Lung (tissue), 11 donors: ENCODE measurements at regions not wholly inside any gene's neighbourhood (a gene's known extent, or its start where the extent isn't known, plus 50 kb on each side); places are given as distances from the start of the nearest gene placed in this dataset.

Experiments
- ATAC-seq: fragments of 200-7000 bp; cut with Tn5 transposase; one replicate; pipeline ENCODE4 v1.9.1; 2020; ENCODE audit warnings: moderate number of reproducible peaks; ENCODE audit not compliant: insufficient read depth, low FRiP score
- DNase-seq, 3 donors: peaks; one replicate each; pipeline ENCODE4 v3.0.0-alpha.2; 2013 to 2017
- H3K27ac ChIP-seq, 2 donors: one replicate each; pipeline ENCODE4 v1.5.1; 2013; ENCODE audit warnings: mild to moderate bottlenecking in 2 of 2, moderate library complexity in 2 of 2, control low read depth in 1 of 2, inconsistent platforms in 1 of 2, low read depth in 1 of 2, low read length in 1 of 2
- H3K27me3 ChIP-seq, 3 donors: one replicate each; pipeline ENCODE4 v1.5.1; 2013; ENCODE audit warnings: low read length in 2 of 3; ENCODE audit not compliant: control insufficient read depth in 3 of 3, insufficient read depth in 3 of 3
- H3K36me3 ChIP-seq, 4 donors: one replicate each; pipeline ENCODE4 v1.5.1; 2013; ENCODE audit warnings: low read length in 4 of 4, mild to moderate bottlenecking in 1 of 4, moderate library complexity in 1 of 4; ENCODE audit not compliant: control insufficient read depth in 4 of 4, insufficient read depth in 4 of 4
- H3K4me1 ChIP-seq, 5 donors: one replicate each; pipeline ENCODE4 v1.5.1; 2013; ENCODE audit warnings: low read length in 5 of 5, mild to moderate bottlenecking in 2 of 5, moderate library complexity in 1 of 5; ENCODE audit not compliant: control insufficient read depth in 5 of 5, insufficient read depth in 5 of 5
- H3K4me3 ChIP-seq: one replicate; pipeline ENCODE4 v1.5.1; 2013; ENCODE audit warnings: mild to moderate bottlenecking, control low read depth, moderate library complexity
- H3K9ac ChIP-seq, 2 donors: one replicate each; pipeline ENCODE4 v1.5.1; 2013; ENCODE audit warnings: low read length in 2 of 2, control low read depth in 1 of 2; ENCODE audit not compliant: insufficient read depth in 1 of 2
- H3K9me3 ChIP-seq, 4 donors: one replicate each; pipeline ENCODE4 v1.5.1; 2013; ENCODE audit warnings: low read length in 3 of 4, mild to moderate bottlenecking in 1 of 4, moderate library complexity in 1 of 4; ENCODE audit not compliant: control insufficient read depth in 4 of 4, insufficient read depth in 3 of 4
- CTCF ChIP-seq: IDR thresholded peaks from 2 replicates; pipeline ENCODE4 v1.5.1; 2012; ENCODE audit warnings: mild to moderate bottlenecking; ENCODE audit errors: control extremely low read depth, extremely low read depth
- WGBS, 2 donors: extraction: QIAGEN DNeasy Blood & Tissue Kit; methylation state at CpG; one replicate each; pipeline ENCODE4 v1.1.7; 2013; 5-methylcytosine and 5-hydroxymethylcytosine counted together
- donor health status: control.
- donor health status: control.
- donor health status: Bipolar disorder and iron deficiency.
- donor health status: healthy.
- donor health status: DM: yes; HTN: yes; CAD: no.

DNA sequence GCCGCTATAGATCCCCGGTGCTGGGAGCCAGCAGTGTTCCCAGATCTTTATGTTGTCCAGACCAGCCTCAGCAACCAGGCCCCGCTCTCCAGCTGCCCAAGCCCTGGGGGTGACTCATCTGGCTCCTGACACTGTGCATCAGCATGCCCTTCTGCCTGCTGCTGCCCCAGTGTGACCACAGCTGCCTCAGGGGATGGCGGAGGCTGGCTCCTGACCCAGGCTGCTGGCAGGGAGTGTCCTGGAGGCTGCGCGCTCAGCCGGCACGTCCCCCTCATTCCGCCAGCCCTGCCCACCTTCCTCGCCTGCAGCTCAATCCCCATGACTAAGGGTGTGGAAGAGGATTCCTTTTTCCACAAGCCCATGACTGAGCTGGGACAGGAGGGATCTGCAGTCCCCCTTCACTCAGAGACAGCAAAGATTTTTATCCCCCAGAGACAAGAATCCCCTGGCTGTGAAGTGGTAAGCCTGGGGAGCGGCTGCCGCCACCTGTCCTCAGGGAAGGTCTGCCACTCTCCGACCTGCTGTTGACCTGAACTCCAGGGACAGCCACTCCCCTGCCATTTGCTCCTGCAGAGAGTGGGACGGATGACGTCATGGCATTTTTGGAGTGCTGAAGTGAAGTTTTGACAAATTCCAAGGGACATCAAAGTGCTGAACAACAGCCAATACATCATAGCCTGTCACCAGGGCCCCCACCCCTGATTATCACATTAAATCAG, 182.8 kb upstream of the BMPER start:
- no peak for TF ChIP-seq CTCF
- DNase-seq (peak in 1 of 3 donors; percentile 56), ATAC-seq (no peak)
- no peak overlapping the region for H3K27ac ChIP-seq
- no peaks in the 10 kb centered on the region for H3K36me3 ChIP-seq
- H3K9ac ChIP-seq, result no peak overlapping the region
- H3K27me3 ChIP-seq, result no peaks in the 10 kb centered on the region
- peaks cover 0 to 2% (median 0%) of the 10 kb centered on the region in 4 donors for H3K9me3 ChIP-seq
- H3K4me1 ChIP-seq, result peaks cover 0 to 52% (median 14%) of the 10 kb centered on the region in 5 donors
- WGBS, 2 donors, result 83 to 89% methylated on average over 15 of the region's 15 CpGs
- H3K4me3 ChIP-seq, result no peak overlapping the region

DNA sequence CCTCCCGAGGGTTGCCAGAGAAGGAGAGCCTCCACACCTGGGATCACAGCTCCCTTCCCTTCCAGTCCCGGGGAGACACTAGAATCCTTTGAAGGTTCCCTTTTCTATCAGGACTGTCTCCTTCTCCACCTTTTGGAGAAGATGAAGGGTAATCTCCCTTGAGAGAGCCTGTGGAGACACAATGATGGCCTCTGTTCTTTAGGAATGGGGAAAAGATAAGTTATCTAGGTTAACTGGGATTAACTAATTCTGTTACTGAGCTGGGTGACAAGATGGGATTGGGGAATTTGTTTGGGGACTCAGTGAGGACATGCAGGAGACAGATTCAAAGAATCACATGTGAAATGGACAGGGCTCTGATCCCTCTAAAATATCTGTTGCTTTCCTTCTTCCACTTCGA, 181.1 kb upstream of the BMPER start:
- H3K27ac ChIP-seq, result no peak overlapping the region
- H3K9ac ChIP-seq, result no peak overlapping the region
- DNase-seq, result no peak
- H3K4me1 ChIP-seq, result peaks cover 0 to 51% (median 14%) of the 10 kb centered on the region in 5 donors
- H3K36me3 ChIP-seq, result no peaks in the 10 kb centered on the region
- WGBS, 2 donors, result 90 to 96% methylated on average over 3 of the region's 3 CpGs
- no peak for TF ChIP-seq CTCF
- no peaks in the 10 kb centered on the region for H3K27me3 ChIP-seq
- no peaks in the 10 kb centered on the region for H3K9me3 ChIP-seq
- no peak for ATAC-seq
- H3K4me3 ChIP-seq, result no peak overlapping the region

DNA sequence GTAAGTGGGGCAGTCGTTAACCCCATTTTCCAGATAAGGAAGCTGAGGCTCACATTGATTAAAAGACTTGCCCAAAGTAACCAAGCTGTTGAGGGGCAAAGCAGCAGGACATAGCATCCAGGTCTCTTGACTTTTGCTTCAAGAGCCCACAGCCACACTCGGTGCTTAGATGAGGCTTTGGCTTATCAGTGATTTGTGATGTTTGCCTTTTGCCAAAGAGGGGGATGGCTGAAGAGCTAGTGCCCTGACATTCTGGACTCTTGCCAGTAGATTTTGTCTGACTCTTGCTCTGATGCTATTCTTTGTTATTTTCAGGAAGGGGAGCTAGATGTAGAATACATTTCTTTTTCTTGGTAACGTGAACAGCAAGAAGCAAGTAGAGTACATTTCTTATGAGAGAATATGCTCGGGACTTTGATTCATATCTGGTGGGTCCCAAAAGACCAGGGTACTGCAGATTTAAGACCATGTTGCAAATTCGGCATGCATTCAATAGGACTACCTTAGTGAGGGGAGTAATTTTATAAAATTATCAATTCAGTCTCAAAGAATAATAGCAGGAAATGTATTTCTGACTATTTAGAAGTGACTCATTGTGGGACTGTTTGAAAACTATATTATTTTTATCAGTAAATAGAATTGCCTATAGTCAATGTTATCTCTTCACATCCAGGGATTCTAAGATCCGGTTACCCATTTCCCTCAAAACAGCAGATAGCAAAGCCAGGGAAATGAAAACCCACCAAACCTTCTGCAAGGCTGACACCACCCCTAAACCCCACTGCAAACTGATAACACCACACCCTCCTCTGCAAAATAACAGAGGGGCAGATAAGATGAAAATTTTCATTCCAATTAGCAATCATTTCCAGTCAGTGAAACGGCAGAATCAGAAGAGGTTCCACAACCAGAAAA, 180.0 kb upstream of the BMPER start:
- no peak for TF ChIP-seq CTCF
- WGBS, 2 donors, result 58 to 74% methylated on average over 7 of the region's 7 CpGs
- Histone ChIP-seq H3K36me3 (no peaks in the 10 kb centered on the region), H3K4me3 (no peak overlapping the region), H3K27me3 (no peaks in the 10 kb centered on the region), H3K9ac (no peak overlapping the region), H3K4me1 (peaks cover 0 to 56% (median 16%) of the 10 kb centered on the region in 5 donors), H3K27ac (peak overlapping the region in 1 of 2 donors; percentile 41), H3K9me3 (no peaks in the 10 kb centered on the region)
- no peak for ATAC-seq
- peak; percentile 31 to 66 (median 54) for DNase-seq
